HG03575 (cell line): ENCODE measurements at regions not wholly inside any gene's neighbourhood (a gene's known extent, or its start where the extent isn't known, plus 50 kb on each side); places are given as distances from the start of the nearest gene placed in this dataset.
"Not testable (repeated sequence)": the region's sequence is repeated elsewhere in the genome, so short reads cannot be mapped to it uniquely, and the experiment has no call there.

Source experiments
- ATAC-seq: cut with Tn5 transposase; IDR thresholded peaks from one replicate; pipeline ENCODE4 v1.9.1; 2021; ENCODE audit not compliant: unreplicated experiment, insufficient number of reproducible peaks, low FRiP score; ENCODE audit errors: extremely low read depth

- no peak for ATAC-seq
These were observed 411.1 kb downstream of the ACTL7B start for GRCh38 chr9:108444400-108445358.

- ATAC-seq: no peak
These were observed 412.0 kb downstream of the ACTL7B start for GRCh38 chr9:108443741-108444140.

GRCh38 chr9:108443019-108443633 lies 412.7 kb downstream of the ACTL7B start:
- ATAC-seq: no peak

- ATAC-seq: no peak
These were observed 413.2 kb downstream of the ACTL7B start for GRCh38 chr9:108442627-108443018.

- no peak for ATAC-seq
These were observed 414.1 kb downstream of the ACTL7B start for GRCh38 chr9:108441726-108442125.

- no peak for ATAC-seq
These were observed 414.5 kb downstream of the ACTL7B start for GRCh38 chr9:108441251-108441650.

- no peak for ATAC-seq
These were observed 415.8 kb downstream of the ACTL7B start for GRCh38 chr9:108439947-108440346.

GRCh38 chr9:108437656-108438055 lies 418.1 kb downstream of the ACTL7B start:
- no peak for ATAC-seq

- no peak for ATAC-seq
These were observed 419.3 kb downstream of the ACTL7B start for GRCh38 chr9:108436448-108436847.

- no peak for ATAC-seq
These were observed 421.3 kb downstream of the ACTL7B start for GRCh38 chr9:108434502-108434901.

GRCh38 chr9:108434036-108434435 lies 421.8 kb downstream of the ACTL7B start:
- no peak for ATAC-seq

- no peak for ATAC-seq
These were observed 425.1 kb downstream of the ACTL7B start for GRCh38 chr9:108430655-108431054.

- ATAC-seq: no peak
These were observed 428.0 kb downstream of the ACTL7B start for GRCh38 chr9:108427751-108428150.

- ATAC-seq: not testable (repeated sequence)
These were observed 429.3 kb downstream of the ACTL7B start for GRCh38 chr9:108426421-108426940.

- ATAC-seq: no peak
These were observed 432.4 kb downstream of the ACTL7B start for GRCh38 chr9:108423433-108423832.

- ATAC-seq: no peak
These were observed 436.4 kb downstream of the ACTL7B start for GRCh38 chr9:108419379-108419778.

GRCh38 chr9:108417726-108418125 lies 438.1 kb downstream of the ACTL7B start:
- ATAC-seq: no peak

- ATAC-seq: no peak
These were observed 438.5 kb downstream of the ACTL7B start for GRCh38 chr9:108417312-108417711.

- no peak for ATAC-seq
These were observed 439.5 kb downstream of the ACTL7B start for GRCh38 chr9:108416324-108416723.

GRCh38 chr9:108413809-108414208 lies 442.0 kb downstream of the ACTL7B start:
- no peak for ATAC-seq
